CD1c-positive myeloid dendritic cell (primary cell): ENCODE measurements at regions not wholly inside any gene's neighbourhood (a gene's known extent, or its start where the extent isn't known, plus 50 kb on each side); places are given as distances from the start of the nearest gene placed in this dataset.

Experiments used
- DNase-seq: peaks from one replicate; pipeline ENCODE4 v3.0.0-alpha.2; 2016; ENCODE audit errors: extremely low spot score

- peak; percentile 26 for DNase-seq
These were observed 871.4 kb downstream of the MAT2B start for GRCh38 chr5:164376843-164377242.

GRCh38 chr5:164377746-164378145 lies 872.3 kb downstream of the MAT2B start:
- no peak for DNase-seq

- DNase-seq, result no peak
These were observed 878.2 kb downstream of the MAT2B start for GRCh38 chr5:164383662-164384061.

GRCh38 chr5:164392531-164392930 lies 887.1 kb downstream of the MAT2B start:
- no peak for DNase-seq

- no peak for DNase-seq
These were observed 889.3 kb downstream of the MAT2B start for GRCh38 chr5:164394686-164395194.

GRCh38 chr5:164412531-164412930 lies 907.1 kb downstream of the MAT2B start:
- no peak for DNase-seq

GRCh38 chr5:164420161-164420560 lies 914.7 kb downstream of the MAT2B start:
- no peak for DNase-seq

- DNase-seq, result no peak
These were observed 917.0 kb downstream of the MAT2B start for GRCh38 chr5:164422400-164422799.

GRCh38 chr5:164431634-164432304 lies 926.4 kb downstream of the MAT2B start:
- no peak for DNase-seq

GRCh38 chr5:164433106-164433870 lies 927.9 kb downstream of the MAT2B start:
- DNase-seq, result no peak

GRCh38 chr5:164435576-164435975 lies 930.2 kb downstream of the MAT2B start:
- no peak for DNase-seq

GRCh38 chr5:164439799-164440198 lies 934.4 kb downstream of the MAT2B start:
- DNase-seq, result no peak

GRCh38 chr5:164449460-164449859 lies 944.0 kb downstream of the MAT2B start:
- no peak for DNase-seq

- DNase-seq, result no peak
These were observed 960.6 kb downstream of the MAT2B start for GRCh38 chr5:164466033-164466432.

- DNase-seq, result no peak
These were observed 964.9 kb downstream of the MAT2B start for GRCh38 chr5:164470312-164470711.

GRCh38 chr5:164472165-164472564 lies 966.7 kb downstream of the MAT2B start:
- no peak for DNase-seq

GRCh38 chr5:164475339-164475977 lies 970.0 kb downstream of the MAT2B start:
- DNase-seq, result no peak

GRCh38 chr5:164481270-164481669 lies 975.9 kb downstream of the MAT2B start:
- no peak for DNase-seq

GRCh38 chr5:164482351-164482750 lies 976.9 kb downstream of the MAT2B start:
- DNase-seq, result no peak

GRCh38 chr5:164484948-164485347 lies 979.5 kb downstream of the MAT2B start:
- DNase-seq, result no peak

GRCh38 chr5:164487939-164488338 lies 982.5 kb downstream of the MAT2B start:
- DNase-seq, result no peak

GRCh38 chr5:164497311-164498064 lies 992.1 kb downstream of the MAT2B start:
- no peak for DNase-seq
